EL (cell line): ENCODE measurements at regions not wholly inside any gene's neighbourhood (a gene's known extent, or its start where the extent isn't known, plus 50 kb on each side); places are given as distances from the start of the nearest gene placed in this dataset.
"Not testable (repeated sequence)": the region's sequence is repeated elsewhere in the genome, so short reads cannot be mapped to it uniquely, and the experiment has no call there.

Source experiments
- DNase-seq: peaks from one replicate; pipeline ENCODE4 v3.0.0-alpha.2; 2016

- peak; percentile 45 for DNase-seq
These were observed 60.2 kb downstream of the LSMEM1 start for GRCh38 chr7:112540839-112541577.

GRCh38 chr7:112546723-112547513, 66.1 kb downstream of the LSMEM1 start:
- peak; percentile 6 for DNase-seq

- DNase-seq: peak; percentile 11
These were observed 67.1 kb downstream of the LSMEM1 start for GRCh38 chr7:112547916-112548315.

- DNase-seq: peak; percentile 56
These were observed 69.8 kb downstream of the LSMEM1 start for GRCh38 chr7:112550468-112551060.

GRCh38 chr7:112551521-112551920, 70.7 kb downstream of the LSMEM1 start:
- not testable (repeated sequence) for DNase-seq

- no peak for DNase-seq
These were observed 73.8 kb downstream of the LSMEM1 start for GRCh38 chr7:112554591-112554990.

GRCh38 chr7:112556633-112557032, 75.8 kb downstream of the LSMEM1 start:
- DNase-seq: no peak

GRCh38 chr7:112566442-112567324, 85.9 kb downstream of the LSMEM1 start:
- DNase-seq: no peak

- no peak for DNase-seq
These were observed 86.6 kb downstream of the LSMEM1 start for GRCh38 chr7:112567388-112567787.

- no peak for DNase-seq
These were observed 91.2 kb downstream of the LSMEM1 start for GRCh38 chr7:112571852-112572607.

- no peak for DNase-seq
These were observed 92.0 kb downstream of the LSMEM1 start for GRCh38 chr7:112572669-112573301.

GRCh38 chr7:112573302-112574039, 92.7 kb downstream of the LSMEM1 start:
- no peak for DNase-seq

GRCh38 chr7:112575864-112576263, 95.1 kb downstream of the LSMEM1 start:
- no peak for DNase-seq

GRCh38 chr7:112579388-112579787, 98.6 kb downstream of the LSMEM1 start:
- DNase-seq: no peak

GRCh38 chr7:112580717-112581435, 100.1 kb downstream of the LSMEM1 start:
- DNase-seq: no peak

GRCh38 chr7:112581529-112581928, 100.7 kb downstream of the LSMEM1 start:
- DNase-seq: no peak

- DNase-seq: no peak
These were observed 103.5 kb downstream of the LSMEM1 start for GRCh38 chr7:112584290-112584689.

GRCh38 chr7:112587504-112587903, 106.7 kb downstream of the LSMEM1 start:
- no peak for DNase-seq

GRCh38 chr7:112592565-112593263, 111.9 kb downstream of the LSMEM1 start:
- DNase-seq: not testable (repeated sequence)
